Mesothelial cell of epicardium (in vitro differentiated cells): ENCODE measurements at regions not wholly inside any gene's neighbourhood (a gene's known extent, or its start where the extent isn't known, plus 50 kb on each side); places are given as distances from the start of the nearest gene placed in this dataset.

Experiments
- DNase-seq, 2 experiments: peaks; one replicate each; pipeline ENCODE4 v3.0.0; 2021; ENCODE audit warnings: low spot score in 2 of 2; ENCODE audit not compliant: unreplicated experiment in 2 of 2
- H3K27ac Mint-ChIP-seq: 2 replicates; pipeline ENCODE4 v1.8.0; 2021; ENCODE audit warnings: mixed read lengths
- H3K27me3 Mint-ChIP-seq: 2 replicates; pipeline ENCODE4 v1.8.0; 2021; ENCODE audit warnings: low read depth, mixed read lengths
- H3K36me3 Mint-ChIP-seq: 2 replicates; pipeline ENCODE4 v1.8.0; 2021; ENCODE audit warnings: mixed read lengths
- H3K4me1 Mint-ChIP-seq: 2 replicates; pipeline ENCODE4 v1.8.0; 2021; ENCODE audit warnings: mixed read lengths
- H3K4me3 Mint-ChIP-seq: 2 replicates; pipeline ENCODE4 v1.8.0; 2021; ENCODE audit warnings: mild to moderate bottlenecking, moderate library complexity, mixed read lengths
- H3K9me3 Mint-ChIP-seq: 2 replicates; pipeline ENCODE4 v1.8.0; 2021; ENCODE audit warnings: mixed read lengths
- CTCF ChIP-seq: fragments of 200-600 bp; sonication (generic); IDR thresholded peaks from one replicate; pipeline ENCODE4 v1.5.0; 2021; ENCODE audit warnings: antibody characterized with exemption; ENCODE audit not compliant: unreplicated experiment

GRCh38 chr4:157961229-157961990 lies 211.4 kb downstream of the GASK1B start:
- TF ChIP-seq CTCF: no peak
- Mint-ChIP-seq H3K9me3 (peaks cover 6% of the 10 kb centered on the region), H3K27ac (no peak overlapping the region), H3K36me3 (no peaks in the 10 kb centered on the region), H3K27me3 (no peaks in the 10 kb centered on the region), H3K4me3 (no peak overlapping the region), H3K4me1 (no peaks in the 10 kb centered on the region)
- DNase-seq: no peak

DNA sequence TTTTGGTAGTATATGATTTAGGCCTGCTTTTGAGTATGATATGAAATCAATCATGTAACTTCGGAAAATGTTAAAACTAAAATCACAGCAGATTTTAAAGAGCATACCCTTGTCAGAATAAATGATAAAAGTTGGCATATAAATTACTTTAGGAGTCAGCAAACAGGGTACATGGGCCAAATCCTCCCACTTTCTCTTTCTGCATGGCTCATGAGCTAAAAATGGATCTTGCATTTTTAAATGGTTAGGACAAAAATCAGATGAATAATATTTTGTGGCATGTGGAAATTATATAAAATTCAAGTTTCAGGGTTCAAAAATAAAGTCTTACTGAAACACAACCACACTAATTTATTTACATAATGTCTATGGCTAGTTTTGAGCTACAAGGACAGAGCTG lies 214.9 kb downstream of the GASK1B start:
- DNase-seq: no peak
- no peak for TF ChIP-seq CTCF
- Mint-ChIP-seq H3K36me3 (no peaks in the 10 kb centered on the region), H3K27me3 (no peaks in the 10 kb centered on the region), H3K4me3 (no peak overlapping the region), H3K27ac (no peak overlapping the region), H3K9me3 (peaks cover under 1% of the 10 kb centered on the region), H3K4me1 (no peaks in the 10 kb centered on the region)

- H3K4me1 Mint-ChIP-seq: peaks cover 3% of the 10 kb centered on the region
- H3K4me3 Mint-ChIP-seq: no peak overlapping the region
- H3K27me3 Mint-ChIP-seq: no peaks in the 10 kb centered on the region
- DNase-seq: no peak
- no peak for TF ChIP-seq CTCF
- no peaks in the 10 kb centered on the region for H3K36me3 Mint-ChIP-seq
- no peaks in the 10 kb centered on the region for H3K9me3 Mint-ChIP-seq
- H3K27ac Mint-ChIP-seq: no peak overlapping the region
Observed at GRCh38 chr4:157942017-157942416, 230.8 kb downstream of the GASK1B start.

DNA sequence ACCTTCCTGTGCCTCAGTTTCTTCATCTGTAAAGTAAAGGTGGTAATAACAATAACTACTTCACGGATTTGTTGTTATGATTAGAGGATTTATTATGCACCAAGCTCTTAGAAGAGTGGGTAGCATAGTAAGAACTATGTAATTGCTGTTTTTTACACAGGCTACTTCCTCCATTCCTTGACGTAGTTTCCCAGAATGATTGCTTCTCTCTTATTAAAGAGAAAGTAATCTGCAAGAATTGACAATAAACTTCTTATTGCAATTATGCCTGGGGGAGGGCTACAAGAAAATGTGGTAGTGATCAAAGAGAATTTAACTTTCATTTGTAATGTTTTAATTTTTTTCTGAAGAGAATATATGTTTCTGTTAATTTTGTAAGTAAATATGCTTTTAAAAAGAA lies 238.7 kb downstream of the GASK1B start:
- peaks cover 24% of the 10 kb centered on the region for H3K4me1 Mint-ChIP-seq
- no peak for DNase-seq
- no peaks in the 10 kb centered on the region for H3K36me3 Mint-ChIP-seq
- H3K27me3 Mint-ChIP-seq: no peaks in the 10 kb centered on the region
- H3K9me3 Mint-ChIP-seq: no peaks in the 10 kb centered on the region
- TF ChIP-seq CTCF: no peak
- no peak overlapping the region for H3K4me3 Mint-ChIP-seq
- H3K27ac Mint-ChIP-seq: no peak overlapping the region

GRCh38 chr4:157932936-157933335 lies 239.9 kb downstream of the GASK1B start:
- no peak for TF ChIP-seq CTCF
- DNase-seq: no peak
- no peaks in the 10 kb centered on the region for H3K27me3 Mint-ChIP-seq
- H3K4me1 Mint-ChIP-seq: peaks cover 24% of the 10 kb centered on the region
- peaks cover 6% of the 10 kb centered on the region for H3K9me3 Mint-ChIP-seq
- no peaks in the 10 kb centered on the region for H3K36me3 Mint-ChIP-seq
- no peak overlapping the region for H3K27ac Mint-ChIP-seq
- H3K4me3 Mint-ChIP-seq: no peak overlapping the region
